IPS DF 4.7 (cell line): ENCODE measurements at regions not wholly inside any gene's neighbourhood (a gene's known extent, or its start where the extent isn't known, plus 50 kb on each side); places are given as distances from the start of the nearest gene placed in this dataset.
A peak's percentile ranks its signal among the peaks of the same experiment; 100 is the strongest.
"Not testable (repeated sequence)": the region's sequence is repeated elsewhere in the genome, so short reads cannot be mapped to it uniquely, and the experiment has no call there.

ENCODE experiments used
- DNase-seq: peaks from one replicate; pipeline ENCODE4 v3.0.0-alpha.2; 2013; ENCODE audit warnings: low spot score; ENCODE audit errors: extremely low read depth

DNA sequence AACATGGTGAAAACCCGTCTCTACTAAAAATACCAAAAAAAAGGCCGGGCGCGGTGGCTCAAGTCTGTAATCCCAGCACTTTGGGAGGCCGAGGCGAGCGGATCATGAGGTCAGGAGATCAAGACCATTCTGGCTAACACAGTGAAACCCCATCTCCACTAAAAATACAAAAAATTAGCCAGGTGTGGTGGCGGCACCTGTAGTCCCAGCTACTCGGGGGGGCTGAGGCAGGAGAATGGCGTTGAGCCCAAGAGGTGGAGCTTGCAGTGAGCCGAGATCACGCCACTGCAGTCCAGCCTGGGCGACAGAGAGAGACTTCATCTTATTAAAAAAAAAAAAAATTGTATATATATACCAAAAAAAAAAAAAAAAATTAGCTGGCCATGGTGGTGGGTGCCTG lies 533.8 kb downstream of the DMRTA1 start:
- DNase-seq = not testable (repeated sequence)

DNA sequence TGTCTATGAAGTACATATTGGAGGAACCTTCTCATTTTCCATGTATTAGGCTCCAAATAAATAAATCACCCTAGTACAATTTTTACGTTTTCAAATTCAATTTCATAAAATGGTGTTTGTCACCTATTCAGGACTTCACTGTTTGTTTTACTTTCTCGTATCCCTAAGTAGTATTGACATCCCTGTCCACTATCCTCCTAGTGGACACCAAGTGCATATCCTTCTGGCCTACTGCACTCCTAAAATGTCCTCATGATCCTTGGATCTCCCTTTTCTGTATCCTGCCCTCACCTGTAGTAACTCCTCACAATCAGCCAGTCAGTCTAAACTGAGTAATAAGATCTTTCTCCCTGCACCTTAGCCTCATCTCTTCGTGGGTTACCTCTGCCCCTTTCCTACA lies 539.9 kb downstream of the DMRTA1 start:
- DNase-seq = no peak

DNA sequence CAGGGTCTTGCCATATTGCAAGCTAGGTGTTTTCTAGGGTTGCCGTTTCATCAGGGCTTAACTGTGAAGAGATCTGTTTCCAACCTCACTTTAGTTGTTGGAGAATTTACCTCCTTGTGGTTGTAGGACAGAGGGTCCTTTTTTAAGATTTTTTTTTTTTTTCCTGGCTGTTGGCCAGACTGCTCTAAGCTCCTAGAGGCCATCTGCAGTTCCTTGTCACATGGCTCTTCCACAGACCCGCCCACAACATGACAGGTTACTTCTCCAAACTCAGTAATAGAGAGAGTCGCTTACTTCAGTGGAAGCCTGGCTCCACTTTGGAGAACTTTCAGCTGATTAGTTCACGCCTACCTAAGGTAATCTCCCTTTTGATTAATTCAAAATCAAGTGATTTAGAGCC lies 543.7 kb downstream of the DMRTA1 start:
- DNase-seq = no peak

DNA sequence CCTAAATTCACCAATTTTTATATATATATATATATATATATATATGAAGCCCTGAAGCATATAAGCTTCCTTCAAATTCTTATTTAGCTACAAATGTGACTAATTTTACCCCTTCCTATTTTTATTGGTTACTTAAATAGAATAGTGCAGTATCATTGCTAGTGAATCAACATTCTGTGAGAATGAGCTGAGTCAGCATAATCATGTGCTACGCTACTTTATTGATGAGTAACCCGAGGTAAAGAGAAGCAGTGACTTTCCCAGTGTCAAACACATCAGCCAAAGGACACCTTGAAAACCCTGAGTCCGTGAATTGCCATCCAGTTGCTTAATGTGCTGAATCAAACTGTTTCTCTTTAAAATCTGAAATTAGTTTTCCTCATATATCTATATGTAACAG lies 546.2 kb downstream of the DMRTA1 start:
- DNase-seq = no peak

DNA sequence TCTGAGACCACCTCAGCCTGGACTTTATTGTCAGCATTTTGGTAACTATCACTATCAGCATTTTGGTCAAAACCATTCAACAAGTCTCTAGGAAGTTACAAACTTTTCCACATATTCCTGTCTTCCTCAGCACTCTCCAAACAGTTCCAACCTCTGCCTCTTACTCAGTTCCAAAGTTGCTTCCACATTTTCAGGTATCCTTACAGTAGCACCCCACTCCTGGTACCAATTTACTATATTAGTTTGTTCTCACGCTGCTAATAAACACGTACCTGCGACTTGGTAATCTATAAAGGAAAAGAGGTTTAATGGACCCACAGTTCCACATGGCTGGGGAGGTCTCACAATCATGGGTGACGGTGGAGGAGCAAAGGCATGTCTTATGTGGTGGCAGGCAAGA lies 551.3 kb downstream of the DMRTA1 start:
- DNase-seq = no peak

DNA sequence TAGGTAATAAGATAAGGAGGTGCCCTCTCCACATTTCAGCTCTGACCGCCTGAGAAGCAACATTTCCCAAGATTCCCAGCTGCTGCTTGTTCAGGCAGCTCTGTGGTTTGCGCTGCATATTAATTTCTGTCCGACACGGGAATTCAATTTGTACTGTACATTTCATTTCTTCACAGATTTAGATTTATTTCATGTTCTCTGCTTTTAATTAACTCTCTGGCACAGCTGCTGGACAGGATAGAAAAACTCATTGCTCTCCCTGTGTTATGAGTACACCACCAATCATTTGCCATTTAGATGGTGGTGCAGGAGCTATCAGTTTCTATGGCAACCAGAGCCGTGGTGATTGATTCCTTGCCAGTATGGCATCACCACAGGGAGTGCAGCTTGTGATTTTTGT lies 558.5 kb downstream of the DMRTA1 start:
- DNase-seq = no peak

DNA sequence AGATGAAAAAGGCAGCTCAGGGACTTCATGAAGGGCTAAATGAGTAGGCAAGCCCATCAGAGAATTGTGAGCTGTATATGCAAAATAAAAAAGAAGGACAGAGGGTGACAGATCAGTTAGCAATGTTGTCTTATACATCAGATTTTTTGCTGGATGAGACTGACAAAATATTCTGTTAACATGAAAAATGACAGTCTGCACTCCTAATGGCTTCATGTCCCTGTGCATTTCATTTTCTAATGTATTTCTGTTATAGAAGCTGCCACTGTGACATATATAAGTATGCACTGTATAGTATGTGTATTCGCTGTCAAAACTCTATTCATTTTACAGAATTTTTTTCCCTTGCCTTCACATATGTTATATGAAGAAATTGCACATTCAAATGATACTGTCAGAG lies 559.5 kb downstream of the DMRTA1 start:
- DNase-seq = no peak

DNA sequence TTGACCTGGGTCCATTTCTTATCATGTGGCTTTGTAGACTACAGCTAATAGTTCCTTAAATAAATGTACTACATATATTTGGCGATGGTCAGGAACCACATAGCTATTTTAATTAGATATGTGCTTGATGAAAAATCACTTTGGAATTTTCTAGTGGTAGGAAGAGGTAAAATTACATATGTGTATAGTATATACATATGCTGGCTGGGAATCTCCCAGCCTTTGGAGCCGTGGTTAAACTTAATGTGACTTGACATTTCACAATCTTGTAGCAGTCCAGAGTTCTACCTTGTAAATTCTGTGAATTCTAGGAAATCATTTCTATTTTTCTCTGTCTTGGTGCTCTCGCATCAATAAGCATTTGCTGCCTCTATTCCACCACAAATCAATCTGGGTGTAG lies 565.0 kb downstream of the DMRTA1 start:
- DNase-seq = no peak

DNA sequence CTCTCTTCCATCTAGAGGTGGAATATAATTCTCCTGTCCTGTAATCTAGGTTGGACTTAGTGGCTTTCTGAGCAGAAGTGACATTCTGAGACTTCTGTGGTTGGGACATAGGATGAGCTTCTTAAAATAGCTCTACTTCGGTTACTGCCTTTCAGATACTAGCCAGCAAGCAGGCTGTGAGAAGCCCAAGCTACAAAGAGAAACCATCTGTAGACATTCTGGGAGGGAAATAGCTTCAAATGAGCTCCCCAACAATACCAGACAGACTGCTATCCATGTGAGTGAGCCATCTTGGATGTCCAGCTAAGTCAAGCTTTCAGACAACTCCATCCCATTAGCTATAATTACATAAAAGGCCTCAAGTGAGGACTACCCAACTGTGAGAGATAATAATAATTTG lies 568.9 kb downstream of the DMRTA1 start:
- no peak for DNase-seq

DNA sequence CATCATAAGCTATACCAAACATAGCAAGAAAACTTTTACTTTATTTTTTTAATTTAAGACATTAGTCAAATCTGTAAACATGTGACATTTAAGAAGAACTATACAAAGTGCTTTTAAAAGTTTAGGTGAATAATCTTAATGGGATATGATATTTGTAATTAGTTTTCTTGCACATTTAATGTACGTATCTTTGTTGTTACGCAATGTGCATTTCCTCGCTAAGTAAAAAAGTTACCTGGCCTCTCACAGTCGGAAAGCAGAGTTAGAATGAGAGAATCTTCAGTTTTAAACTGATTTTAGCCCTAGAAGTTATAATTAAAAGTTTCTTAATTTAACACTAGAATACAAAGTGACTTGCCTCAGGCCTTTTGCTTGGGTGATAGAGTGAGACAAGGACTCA lies 589.8 kb downstream of the DMRTA1 start:
- DNase-seq = no peak

DNA sequence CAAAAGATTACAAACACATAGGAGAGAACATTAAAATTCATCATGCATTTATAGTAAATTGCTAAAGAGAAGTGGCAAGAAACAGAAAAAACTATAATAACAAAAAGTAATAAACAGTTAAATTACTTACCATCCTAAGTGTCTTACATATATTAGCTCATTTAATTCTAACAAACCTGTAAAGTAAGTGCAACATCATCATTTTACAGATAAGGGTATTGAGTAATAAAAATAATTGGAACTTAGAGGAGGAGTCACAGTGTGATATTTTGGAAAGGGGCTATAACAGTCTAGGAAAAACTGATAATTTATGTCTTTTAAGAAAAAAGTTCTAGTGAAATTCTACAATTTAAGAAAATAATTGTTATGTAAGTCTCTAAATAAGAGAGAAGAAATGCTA lies 592.8 kb downstream of the DMRTA1 start:
- DNase-seq = no peak

DNA sequence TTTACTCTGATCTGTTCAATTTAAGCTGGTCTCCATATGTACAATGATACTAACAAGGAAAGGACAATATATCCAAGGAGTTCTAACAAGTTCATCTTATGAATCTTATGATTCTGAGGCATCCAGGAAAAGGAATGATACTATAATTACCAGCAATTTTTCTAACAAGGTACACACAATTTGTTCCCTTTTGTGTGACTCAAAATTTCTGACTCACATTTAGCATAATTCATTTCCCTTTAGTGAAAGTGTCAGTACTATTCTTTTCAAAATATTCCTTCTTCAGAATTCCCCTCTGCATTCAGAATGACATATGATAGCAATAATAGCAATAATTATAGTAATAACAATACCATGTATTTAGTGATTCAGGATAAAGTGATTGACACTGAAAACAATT lies 594.8 kb downstream of the DMRTA1 start:
- DNase-seq = no peak

DNA sequence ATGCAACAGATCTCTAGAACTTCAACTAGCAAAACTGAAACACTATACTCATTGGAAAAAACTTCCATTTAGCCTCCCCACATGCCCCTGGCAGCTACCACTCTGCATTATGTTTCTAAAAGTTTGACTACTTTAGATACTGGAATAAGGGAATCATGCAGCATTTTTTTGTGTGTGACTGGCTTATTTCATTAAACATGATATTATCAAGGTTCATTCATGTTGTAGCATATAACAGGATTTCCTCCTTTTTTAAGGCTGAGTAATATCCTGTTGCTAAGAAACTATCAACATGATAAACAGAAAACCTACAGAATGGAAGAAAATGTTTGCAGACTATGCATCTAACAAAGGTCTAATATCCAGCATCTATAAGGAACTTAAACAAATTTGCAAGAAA lies 597.9 kb downstream of the DMRTA1 start:
- DNase-seq = no peak

DNA sequence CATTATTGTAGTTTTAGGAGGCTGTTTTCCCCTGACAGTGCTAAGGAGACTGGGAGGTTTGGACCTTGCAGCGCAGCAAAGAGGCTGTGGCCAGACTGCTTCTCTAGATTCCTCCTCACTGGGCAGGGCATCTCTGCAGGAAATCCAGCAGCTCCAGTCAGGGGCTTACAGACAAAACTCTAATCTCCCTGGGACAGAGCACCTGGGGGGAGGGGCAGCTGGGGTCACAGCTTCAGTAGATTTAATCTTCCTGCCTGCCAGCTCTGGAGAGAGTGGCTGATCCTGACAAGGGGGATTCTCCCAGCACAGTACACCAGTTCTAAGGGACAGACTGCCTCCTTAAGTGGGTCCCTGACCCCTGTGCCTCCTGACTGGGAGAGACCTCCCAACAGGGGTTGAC lies 599.4 kb downstream of the DMRTA1 start:
- not testable (repeated sequence) for DNase-seq

DNA sequence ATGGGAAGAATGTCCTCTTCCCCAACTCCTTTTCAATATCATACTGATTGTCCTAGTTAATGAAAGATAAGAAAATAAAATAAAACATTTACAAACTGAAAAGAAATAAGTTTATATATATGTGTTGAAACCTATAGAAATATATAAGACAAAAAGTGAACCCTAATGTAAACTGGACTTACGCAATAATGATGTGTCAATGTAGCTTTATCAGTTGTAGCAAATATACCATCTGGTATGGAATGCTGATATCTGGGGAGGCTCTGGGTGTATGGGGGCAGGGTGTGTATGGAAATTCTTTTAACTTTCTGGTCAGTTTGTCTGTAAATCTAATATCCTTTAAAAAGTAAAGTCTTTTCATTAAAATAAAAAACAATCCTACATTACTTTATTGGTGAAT lies 603.9 kb downstream of the DMRTA1 start:
- DNase-seq = no peak

DNA sequence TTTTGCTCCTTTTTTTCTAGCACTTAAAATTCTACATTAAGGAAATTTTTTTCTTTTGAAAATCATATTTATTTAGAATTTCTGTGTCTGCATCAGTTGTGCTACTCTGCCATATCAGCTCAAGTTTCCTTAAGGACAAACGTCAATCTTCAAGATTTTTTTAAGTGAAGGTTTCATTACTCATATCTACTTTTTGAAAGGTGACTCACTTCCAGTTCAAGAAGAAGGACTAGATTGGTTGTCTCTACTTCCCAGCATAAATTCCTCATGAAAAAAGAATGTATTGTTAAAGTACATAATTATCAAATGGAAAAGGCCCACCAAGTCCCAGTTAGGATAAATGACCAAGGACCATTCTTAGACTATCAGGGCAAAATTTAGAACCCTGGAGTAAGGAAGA lies 626.5 kb downstream of the DMRTA1 start:
- DNase-seq = no peak

DNA sequence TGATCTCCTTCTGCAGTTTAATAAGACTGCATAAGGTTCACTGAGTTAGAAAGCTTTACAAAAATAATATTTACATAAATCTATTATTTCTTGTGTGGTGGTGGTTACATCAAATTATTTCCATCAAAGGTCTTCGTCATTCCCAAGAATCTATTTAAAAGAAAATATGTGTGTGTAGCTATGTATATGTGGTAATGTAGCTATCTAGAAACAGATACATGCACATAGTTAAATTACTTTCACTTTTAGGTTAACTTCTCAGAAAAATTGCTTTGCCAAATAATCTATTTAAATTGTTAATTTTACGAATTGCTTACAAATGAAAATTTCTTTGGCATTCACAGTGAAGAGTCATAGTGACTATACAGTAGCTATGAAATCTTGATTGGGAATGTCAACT lies 633.2 kb downstream of the DMRTA1 start:
- DNase-seq = no peak

DNA sequence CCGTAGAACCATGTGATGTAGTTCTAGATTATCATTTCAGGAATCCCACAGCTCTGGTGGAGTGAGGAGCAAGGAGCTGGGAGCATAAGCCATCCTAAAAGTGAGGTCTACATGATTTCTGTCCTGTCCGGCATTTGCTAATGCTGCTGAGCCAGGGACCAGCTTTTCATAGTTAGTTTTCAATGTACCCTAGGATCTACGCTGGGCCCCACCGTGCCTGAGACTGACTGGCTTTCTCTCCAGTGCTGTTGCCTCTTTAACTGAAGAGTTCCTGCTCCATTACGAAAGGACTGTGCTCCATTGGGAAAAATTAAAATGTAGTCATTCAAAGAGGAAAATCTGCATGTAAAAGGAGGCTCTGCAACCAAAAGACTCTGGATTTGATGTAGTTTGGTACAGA lies 634.8 kb downstream of the DMRTA1 start:
- DNase-seq = no peak

DNA sequence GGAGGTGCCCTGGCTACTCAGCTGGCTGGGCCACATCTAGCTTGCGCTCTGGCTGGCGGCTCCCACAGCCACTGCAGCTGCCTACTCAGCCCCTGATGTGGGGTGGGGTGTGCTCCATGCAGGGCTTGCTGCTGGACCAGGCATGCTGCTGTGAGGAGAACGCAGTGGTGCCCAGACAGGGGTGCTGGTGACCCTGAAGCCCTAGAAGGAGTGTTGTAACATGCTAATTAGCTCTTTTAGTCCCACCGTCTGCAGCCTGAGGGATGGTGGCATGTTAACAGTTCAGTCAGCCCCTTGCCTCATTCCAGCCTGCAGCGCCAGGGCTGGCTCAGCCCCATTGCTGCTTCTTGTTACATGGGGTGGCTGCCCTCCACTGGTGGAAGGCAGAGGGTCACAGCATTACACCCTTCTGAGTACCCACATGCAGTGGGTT lies 642.3 kb downstream of the DMRTA1 start:
- DNase-seq = no peak

DNA sequence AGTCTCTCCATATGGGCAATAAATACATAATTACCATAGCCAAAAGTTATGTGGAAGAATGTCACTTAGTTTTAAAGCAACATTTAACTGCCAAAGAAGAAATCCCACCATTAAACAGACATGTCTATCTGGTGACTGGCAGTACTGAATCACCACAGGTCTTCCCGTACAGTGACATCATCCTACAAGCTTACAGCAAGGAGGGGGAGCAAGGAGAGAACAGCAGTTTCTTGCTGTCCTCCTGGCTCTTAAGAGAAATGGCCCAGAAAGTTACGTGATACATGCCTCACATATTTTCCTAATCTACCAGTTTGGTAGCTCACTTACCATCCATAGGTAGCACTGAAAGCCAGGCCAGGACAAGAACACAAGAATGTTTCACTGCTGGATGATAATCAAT lies 671.0 kb downstream of the DMRTA1 start:
- DNase-seq = no peak

DNA sequence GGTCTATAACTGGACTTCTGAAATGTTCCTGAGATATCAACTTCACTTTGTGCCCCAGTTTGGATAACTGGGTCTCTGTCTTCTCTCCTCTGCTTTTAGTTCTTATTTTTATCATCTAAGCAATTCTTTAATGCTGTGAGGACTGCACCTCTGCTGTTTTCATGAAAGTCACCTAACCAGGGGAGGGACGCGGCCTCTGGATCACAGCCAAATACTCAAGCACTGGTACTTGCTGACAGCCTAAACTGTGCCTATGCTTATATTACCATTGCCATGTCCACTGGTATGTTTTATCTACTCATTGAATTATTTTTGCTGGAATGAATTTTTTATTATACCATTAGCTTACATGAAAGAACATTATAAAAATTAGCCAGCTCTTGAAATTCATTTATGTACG lies 674.0 kb downstream of the DMRTA1 start:
- no peak for DNase-seq

DNA sequence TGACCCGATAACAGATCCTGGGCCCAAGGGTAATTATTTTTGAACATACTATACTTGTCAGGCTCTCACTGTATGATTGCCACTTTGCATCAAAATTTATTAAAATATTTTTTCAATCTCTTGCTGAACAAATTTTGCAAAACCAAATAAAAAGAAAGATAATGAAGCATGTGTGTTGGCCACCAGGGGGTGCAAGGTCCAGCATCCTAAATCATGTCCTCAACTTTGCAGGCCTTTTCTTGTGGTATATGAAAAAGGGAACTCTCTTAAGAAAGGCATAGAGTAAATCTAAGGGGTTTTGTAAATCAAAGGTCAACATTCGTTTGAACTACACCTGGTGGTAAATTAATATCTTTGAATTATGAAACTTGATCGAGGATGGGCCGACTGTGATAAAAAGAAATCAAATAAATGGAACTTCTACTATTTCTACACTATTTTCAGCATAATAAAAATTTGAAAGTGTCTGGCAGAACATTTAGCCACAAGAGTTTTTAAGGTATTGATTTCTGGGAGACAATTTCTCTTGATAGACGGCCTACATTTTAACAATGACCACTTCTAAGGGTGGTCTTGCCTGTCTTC lies 676.5 kb downstream of the DMRTA1 start:
- DNase-seq = peak; percentile 19

DNA sequence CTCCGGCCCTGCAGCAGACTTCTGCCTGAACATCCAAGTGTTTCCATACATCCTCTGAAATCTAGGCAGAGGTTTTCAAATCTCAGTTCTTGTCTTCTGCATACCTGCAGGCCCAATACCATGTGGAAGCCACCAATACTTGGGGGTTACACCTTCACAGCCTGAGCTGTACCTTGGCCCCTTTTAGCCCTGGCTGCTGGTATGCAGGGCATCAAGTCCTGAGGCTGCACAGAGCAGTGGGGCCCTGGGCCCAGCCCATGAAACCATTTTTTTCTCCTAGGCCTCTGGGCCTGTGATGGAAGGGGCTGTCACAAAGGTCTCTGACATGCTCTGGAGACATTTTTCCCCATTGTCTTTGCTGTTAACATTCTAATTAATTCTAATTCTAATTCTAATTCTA lies 680.6 kb downstream of the ELAVL2 start:
- DNase-seq = no peak

DNA sequence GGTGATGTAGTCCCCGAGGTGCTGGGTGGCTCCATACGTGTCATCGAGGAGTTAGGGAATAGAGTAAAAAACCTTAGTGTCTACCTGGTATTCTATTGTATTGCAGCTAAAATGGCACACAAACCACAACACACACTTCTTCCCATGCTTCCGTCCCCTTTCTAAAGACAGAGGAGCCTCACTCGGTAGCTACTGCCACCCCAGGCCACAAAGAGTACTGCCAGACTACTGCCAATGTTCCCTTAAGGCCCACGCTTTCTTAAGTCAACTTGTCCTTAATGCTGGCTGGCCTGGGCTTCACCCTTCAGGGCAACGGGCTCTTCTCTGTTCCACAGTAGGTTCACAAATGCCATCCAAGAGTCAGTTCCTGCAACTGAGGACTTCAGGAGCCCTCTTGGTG lies 673.0 kb downstream of the ELAVL2 start:
- DNase-seq = peak; percentile 3
